ENCODE measurements at regions not wholly inside any gene's neighbourhood (a gene's known extent, or its start where the extent isn't known, plus 50 kb on each side); places are given as distances from the start of the nearest gene placed in this dataset.

- TF ChIP-seq CTCF (IDR thresholded peaks at IDR 0.05; ENCODE audit: low read depth, low read length) (no peak), EZH2phosphoT487 (IDR thresholded peaks at IDR 0.05; ENCODE audit: low read depth) (no peak)
Measured at GRCh38 chr16:6918646-6919045, 414.0 kb upstream of the RBFOX1 start.
